LNCAP (cell line): ENCODE measurements at regions not wholly inside any gene's neighbourhood (a gene's known extent, or its start where the extent isn't known, plus 50 kb on each side); places are given as distances from the start of the nearest gene placed in this dataset.

ENCODE experiments used
- TF ChIP-seq, protein P1 (sequence below): fragments of 450-650 bp; IDR thresholded peaks from 2 replicates; pipeline ENCODE4 v1.5.1; 2017; ENCODE audit warnings: mild to moderate bottlenecking

DNA sequence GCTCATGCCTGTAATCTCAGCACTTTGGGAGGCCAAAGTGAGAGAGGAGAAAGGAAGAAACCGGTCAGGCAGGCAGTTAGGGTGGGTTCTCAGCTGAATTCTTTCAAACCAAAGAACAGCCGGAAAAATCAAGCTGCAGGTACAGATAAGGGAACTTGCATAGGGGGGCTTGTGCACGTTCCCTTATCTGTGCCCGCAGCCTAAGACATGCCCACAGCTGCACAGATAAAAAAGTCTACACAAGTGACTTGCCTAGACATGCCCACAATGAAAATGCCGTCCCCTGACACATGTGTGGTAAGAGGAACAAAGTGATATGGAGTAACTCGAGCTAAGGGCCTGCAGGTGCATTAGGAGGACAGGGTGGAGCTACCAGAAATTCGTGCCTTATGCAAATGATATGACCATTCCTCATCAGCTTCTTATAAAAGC lies 175.8 kb upstream of the SALL4 start:
- TF ChIP-seq, protein P1, sequence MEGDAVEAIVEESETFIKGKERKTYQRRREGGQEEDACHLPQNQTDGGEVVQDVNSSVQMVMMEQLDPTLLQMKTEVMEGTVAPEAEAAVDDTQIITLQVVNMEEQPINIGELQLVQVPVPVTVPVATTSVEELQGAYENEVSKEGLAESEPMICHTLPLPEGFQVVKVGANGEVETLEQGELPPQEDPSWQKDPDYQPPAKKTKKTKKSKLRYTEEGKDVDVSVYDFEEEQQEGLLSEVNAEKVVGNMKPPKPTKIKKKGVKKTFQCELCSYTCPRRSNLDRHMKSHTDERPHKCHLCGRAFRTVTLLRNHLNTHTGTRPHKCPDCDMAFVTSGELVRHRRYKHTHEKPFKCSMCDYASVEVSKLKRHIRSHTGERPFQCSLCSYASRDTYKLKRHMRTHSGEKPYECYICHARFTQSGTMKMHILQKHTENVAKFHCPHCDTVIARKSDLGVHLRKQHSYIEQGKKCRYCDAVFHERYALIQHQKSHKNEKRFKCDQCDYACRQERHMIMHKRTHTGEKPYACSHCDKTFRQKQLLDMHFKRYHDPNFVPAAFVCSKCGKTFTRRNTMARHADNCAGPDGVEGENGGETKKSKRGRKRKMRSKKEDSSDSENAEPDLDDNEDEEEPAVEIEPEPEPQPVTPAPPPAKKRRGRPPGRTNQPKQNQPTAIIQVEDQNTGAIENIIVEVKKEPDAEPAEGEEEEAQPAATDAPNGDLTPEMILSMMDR: no peak

DNA sequence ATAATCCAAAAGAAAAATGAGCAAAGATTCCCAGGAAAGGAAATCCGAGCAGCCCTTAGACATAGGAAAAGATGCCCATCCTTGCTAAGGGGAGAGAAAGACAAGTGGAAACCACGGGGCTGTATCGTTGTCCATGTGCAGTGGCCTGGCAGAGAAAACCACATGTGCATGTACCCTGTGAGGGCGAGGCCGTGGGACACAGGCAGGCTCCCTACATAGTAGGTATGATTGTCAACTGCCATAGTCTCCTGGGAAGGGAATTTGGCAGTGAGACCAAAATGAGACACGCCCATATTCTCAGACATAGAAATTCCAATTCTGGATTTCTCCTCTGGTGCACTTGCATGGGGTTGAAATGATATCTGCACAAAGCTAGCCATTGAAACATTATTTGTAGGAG lies 169.7 kb upstream of the SALL4 start:
- TF ChIP-seq, protein P1: no peak

DNA sequence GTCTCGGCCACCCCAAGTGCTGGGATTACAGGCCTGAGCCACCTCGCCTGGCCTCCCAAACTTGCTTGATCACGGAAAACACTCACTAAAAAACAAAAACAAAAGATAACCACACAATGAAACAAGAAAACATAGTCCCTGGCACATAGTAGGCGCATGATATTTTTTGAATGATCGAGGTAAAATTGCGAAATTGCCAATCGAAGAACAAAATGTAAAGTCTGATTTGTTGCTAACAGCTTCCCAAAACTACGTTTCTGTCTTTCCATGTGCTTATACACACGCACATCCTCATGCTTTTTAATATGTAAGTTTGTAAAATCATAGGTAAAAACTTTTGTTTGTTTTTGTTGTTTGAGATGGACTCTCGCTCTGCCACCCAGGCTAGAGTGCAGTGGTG lies 168.5 kb upstream of the SALL4 start:
- TF ChIP-seq, protein P1: no peak

DNA sequence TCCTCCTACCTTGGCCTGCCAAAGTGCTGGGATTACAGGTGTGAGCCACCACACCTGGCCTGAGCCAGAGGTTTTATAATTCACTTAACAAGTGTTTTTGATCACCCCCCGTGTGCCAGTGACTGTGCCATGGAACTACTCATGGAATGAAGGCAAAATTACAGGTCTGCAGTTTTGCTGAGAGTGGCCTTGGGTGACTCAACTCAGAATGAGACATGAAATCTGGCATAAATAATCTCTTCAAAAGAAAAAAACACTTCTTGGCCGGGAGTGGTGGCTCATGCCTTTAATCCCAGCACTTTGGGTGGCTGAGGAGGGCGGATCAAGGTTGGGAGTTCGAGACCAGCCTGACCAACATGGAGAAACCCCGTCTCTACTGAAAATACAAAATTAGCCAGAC lies 166.9 kb upstream of the SALL4 start:
- TF ChIP-seq, protein P1: no peak

DNA sequence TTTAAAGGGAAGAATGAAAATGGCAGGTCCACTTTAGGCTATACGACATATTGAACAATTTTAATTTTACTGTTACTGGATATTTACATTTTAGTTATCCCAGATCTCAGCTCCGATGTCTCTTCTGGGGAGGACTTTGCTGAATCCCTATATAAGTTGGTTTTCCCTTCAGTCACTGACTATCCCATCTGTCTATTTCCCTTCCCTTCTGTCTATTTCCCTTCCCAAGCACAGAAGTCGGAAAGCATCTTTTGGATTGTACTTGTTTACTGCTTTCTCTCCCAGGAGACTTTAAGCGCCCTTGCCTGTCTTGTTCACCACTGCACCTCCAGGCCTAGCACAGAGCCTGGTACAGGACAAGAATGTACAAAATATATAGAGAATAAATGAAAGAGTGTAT lies 165.8 kb upstream of the SALL4 start:
- TF ChIP-seq, protein P1: no peak

DNA sequence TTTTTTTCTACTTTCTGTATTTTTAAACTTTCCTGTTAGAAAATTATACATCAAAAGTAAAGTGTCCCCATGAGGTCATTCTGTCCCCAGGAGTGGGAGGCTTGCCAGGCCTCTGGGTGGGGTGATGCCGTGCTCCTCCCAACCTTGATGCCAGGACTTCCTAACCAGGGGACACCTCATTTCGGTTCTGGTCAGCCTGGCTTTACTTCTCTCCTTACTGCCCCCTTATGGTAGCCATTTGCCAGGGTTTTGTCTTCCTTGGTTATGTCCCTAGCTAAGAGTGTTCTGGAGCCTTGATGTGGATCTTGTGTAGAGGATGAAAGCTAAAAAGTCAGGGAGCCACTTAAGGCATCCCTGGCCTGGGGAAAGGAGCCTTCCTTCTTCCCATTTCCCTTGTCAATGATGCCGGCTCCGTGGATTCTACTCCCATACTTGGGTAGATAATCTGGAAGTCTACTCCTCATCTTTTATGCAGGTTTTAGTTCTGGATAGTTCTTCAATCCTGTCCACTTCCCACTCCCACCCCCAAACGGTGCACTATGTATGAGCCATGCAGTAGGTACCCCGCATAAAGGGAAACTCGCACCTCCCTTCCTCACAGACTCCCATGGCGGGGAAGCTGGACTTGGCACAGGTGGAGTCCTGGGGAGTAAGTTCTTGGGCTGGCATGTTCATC lies 164.1 kb upstream of the SALL4 start:
- TF ChIP-seq, protein P1: peak; percentile 66

DNA sequence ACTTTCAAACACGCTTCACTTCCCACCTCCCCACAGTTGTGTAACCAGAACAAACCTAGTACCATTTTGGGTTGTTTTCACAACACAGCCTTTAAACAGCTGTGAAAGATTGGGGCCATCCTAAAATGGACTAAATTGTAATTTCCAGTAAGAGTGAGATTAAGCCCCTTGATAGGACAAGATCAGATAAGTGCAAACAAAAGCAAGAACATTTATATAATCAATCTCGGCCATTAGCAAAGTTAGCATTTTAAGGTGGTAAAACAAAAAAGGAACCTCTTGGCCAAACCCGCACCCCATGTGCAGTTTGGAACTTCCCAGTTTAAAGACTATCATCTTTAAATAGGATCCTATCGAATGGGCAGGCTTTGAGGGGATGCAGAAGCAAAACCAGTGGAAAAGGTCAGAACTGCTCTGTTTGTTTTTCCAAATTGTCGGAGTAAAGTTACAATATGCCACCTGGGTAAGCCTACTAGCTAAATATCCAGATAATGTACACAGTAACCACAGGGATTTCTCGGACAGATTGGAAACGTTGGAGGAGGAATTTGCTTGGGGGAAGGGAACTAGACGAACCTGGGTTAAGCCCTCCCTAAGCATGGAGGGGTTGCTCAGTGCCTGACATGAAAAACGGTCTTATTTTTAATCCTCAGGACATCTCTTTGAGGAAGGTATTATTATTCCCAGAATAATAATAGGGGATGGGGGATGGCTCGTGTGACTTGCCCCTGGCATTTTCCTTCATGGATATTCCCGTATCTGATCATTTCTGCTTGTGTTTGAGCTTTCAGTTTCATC lies 159.8 kb upstream of the SALL4 start:
- TF ChIP-seq, protein P1: no peak
